Keratinocyte (primary cell): ENCODE measurements at regions not wholly inside any gene's neighbourhood (a gene's known extent, or its start where the extent isn't known, plus 50 kb on each side); places are given as distances from the start of the nearest gene placed in this dataset.

Experiments used
- EZH2 ChIP-seq: IDR thresholded peaks from one replicate; pipeline ENCODE4 v1.6.1; 2012; ENCODE audit warnings: inconsistent platforms, mild to moderate bottlenecking, low read length, moderate library complexity
- TF ChIP-seq, protein P1 (sequence below), 3 experiments: IDR thresholded peaks in 1 of 3; conservative IDR thresholded peaks in 1 of 3; optimal IDR thresholded peaks in 1 of 3; 2 replicates in 2 of 3; 3 replicates in 1 of 3; pipeline versions ENCODE3 to v1.5.1; 2011; ENCODE audit warnings: low read length in 3 of 3, mild to moderate bottlenecking in 3 of 3, moderate library complexity in 2 of 3, control low read depth in 1 of 3, inconsistent platforms in 1 of 3; ENCODE audit not compliant: insufficient read depth in 2 of 3; ENCODE audit errors: extremely low read depth in 1 of 3

DNA sequence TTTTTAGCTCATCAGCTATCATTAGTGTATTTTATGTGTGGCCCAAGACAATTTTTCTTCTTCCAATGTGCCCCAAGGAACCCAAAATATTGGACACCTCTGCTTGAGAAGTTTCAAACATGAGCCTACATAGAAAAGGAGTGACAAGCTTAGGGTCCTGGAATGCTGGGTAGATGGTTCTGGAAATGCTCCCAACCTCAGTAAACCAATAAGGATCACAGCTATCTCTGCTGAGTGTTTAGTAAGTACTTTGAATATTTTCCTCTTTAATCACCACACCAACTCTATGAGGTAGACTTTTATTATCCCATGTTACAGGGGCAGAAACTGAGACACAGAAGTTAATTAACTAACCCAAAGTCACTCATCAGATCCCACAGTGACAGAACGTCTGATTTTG, 164.9 kb upstream of the KLF3 start:
- TF ChIP-seq, protein P1, sequence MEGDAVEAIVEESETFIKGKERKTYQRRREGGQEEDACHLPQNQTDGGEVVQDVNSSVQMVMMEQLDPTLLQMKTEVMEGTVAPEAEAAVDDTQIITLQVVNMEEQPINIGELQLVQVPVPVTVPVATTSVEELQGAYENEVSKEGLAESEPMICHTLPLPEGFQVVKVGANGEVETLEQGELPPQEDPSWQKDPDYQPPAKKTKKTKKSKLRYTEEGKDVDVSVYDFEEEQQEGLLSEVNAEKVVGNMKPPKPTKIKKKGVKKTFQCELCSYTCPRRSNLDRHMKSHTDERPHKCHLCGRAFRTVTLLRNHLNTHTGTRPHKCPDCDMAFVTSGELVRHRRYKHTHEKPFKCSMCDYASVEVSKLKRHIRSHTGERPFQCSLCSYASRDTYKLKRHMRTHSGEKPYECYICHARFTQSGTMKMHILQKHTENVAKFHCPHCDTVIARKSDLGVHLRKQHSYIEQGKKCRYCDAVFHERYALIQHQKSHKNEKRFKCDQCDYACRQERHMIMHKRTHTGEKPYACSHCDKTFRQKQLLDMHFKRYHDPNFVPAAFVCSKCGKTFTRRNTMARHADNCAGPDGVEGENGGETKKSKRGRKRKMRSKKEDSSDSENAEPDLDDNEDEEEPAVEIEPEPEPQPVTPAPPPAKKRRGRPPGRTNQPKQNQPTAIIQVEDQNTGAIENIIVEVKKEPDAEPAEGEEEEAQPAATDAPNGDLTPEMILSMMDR (optimal IDR thresholded peaks at IDR 0.05 in 1 of 3, IDR thresholded peaks at IDR 0.05 in 1 of 3, conservative IDR thresholded peaks at IDR 0.05 in 1 of 3; ENCODE audit: extremely low read depth in 1 of 3, insufficient read depth in 2 of 3, low read length in 3 of 3) = no peak
- TF ChIP-seq EZH2 = no peak
